Calu3 (cell line): ENCODE measurements at regions not wholly inside any gene's neighbourhood (a gene's known extent, or its start where the extent isn't known, plus 50 kb on each side); places are given as distances from the start of the nearest gene placed in this dataset.

ENCODE experiments used
- BruUV-seq: library from RNA; stranded (reverse); fragments of 400-500 nt; replicated peaks from 2 replicates; lab custom pipeline; 2021; lab: Mats Ljungman, UMichigan
- CTCF ChIA-PET: fragments of 300-600 bp; sonication (Branson Sonifier 250); formaldehyde crosslinking; loops from one replicate; lab custom pipeline; 2022; ENCODE audit warnings: antibody characterized with exemption; lab: Charles Lee
- DNase-seq: peaks from one replicate; pipeline ENCODE4 v3.0.0; 2022
- H3K27ac Mint-ChIP-seq: one replicate; pipeline ENCODE4 v1.8.0; 2022; ENCODE audit warnings: mixed read lengths; ENCODE audit not compliant: unreplicated experiment
- H3K27me3 Mint-ChIP-seq: one replicate; pipeline ENCODE4 v1.8.0; 2022; ENCODE audit warnings: mixed read lengths; ENCODE audit not compliant: unreplicated experiment
- H3K36me3 Mint-ChIP-seq: one replicate; pipeline ENCODE4 v1.8.0; 2022; ENCODE audit warnings: mild to moderate bottlenecking, moderate library complexity, mixed read lengths; ENCODE audit not compliant: insufficient read depth, unreplicated experiment
- H3K4me1 Mint-ChIP-seq: one replicate; pipeline ENCODE4 v1.8.0; 2022; ENCODE audit warnings: mild to moderate bottlenecking, low read depth, mixed read lengths; ENCODE audit not compliant: unreplicated experiment
- H3K4me3 Mint-ChIP-seq: one replicate; pipeline ENCODE4 v1.8.0; 2022; ENCODE audit warnings: mild to moderate bottlenecking, low read depth, moderate library complexity, mixed read lengths; ENCODE audit not compliant: unreplicated experiment
- H3K9me3 Mint-ChIP-seq: one replicate; pipeline ENCODE4 v1.8.0; 2022; ENCODE audit warnings: low read depth, mixed read lengths; ENCODE audit not compliant: unreplicated experiment
- CTCF ChIP-seq: fragments of 200-600 bp; IDR thresholded peaks from one replicate; pipeline ENCODE4 v1.8.0; 2022; ENCODE audit warnings: antibody characterized with exemption; ENCODE audit not compliant: unreplicated experiment
- intact Hi-C: fragments of 100-400 bp; cut with micrococcal nuclease; formaldehyde crosslinking; loops from one replicate; pipeline ENCODE4 v1.10.0; 2022; ENCODE audit not compliant: unreplicated experiment

DNA sequence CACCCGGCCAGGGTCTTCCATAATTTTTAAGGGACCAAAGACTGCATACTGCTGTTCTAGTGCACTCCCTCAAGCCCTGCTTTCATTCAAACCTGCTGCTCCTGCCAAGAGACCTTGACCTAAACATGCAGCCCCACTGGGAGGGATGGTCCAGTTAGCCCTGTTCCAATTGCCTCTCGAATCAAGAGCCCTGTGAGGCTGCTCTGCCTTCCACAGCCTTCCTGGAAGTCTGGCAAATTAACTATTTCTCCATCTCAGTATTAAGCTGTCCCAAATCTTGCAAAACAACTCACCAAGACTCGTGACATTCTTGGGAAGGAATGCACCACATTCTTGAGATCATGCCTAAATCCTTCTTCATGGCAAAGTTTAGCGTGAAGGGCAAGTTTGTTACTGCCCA, 231.3 kb downstream of the C1orf94 start:
- CTCF ChIA-PET = no interaction called here
- intact Hi-C loops = no loop called here
- Mint-ChIP-seq H3K36me3 (no peaks in the 10 kb centered on the region), H3K4me1 (no peaks in the 10 kb centered on the region), H3K27me3 (peaks cover 22% of the 10 kb centered on the region), H3K9me3 (peaks cover 14% of the 10 kb centered on the region), H3K4me3 (no peak overlapping the region), H3K27ac (no peak overlapping the region)
- no TSS peak for BruUV-seq
- no peak for TF ChIP-seq CTCF
- no peak for DNase-seq

DNA sequence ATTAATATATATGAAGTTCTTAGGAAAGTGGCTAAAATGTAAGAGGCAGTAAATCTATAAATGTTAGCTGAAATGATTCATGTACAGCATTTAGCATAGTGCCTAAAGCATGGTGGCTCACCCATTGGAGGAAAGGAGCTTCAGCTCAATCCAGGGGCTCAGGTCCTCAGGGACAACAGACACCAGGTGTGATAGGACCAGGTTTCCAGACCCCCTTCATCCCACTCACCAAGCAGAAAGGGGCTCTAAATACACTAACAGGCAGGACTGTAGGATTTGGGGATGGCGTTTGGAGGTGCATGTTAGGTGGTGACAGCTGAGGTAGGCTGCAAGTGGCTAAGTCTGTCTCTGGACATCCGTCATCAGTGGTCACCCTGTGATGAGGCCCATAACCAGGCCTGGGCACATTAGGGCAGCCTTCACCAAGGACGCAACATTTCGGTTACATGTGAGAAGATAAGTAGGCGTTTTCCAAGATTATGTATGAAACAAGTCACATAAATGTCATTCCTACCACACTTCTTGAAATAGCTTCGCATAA, 233.1 kb downstream of the C1orf94 start:
- Mint-ChIP-seq H3K4me1 (no peaks in the 10 kb centered on the region), H3K4me3 (no peak overlapping the region), H3K27me3 (peaks cover 22% of the 10 kb centered on the region), H3K27ac (no peak overlapping the region), H3K9me3 (peaks cover 9% of the 10 kb centered on the region), H3K36me3 (no peaks in the 10 kb centered on the region)
- CTCF ChIA-PET = no interaction called here
- BruUV-seq = no TSS peak
- intact Hi-C loops = no loop called here
- no peak for DNase-seq
- no peak for TF ChIP-seq CTCF

GRCh38 chr1:34412598-34413370, 236.1 kb downstream of the C1orf94 start:
- H3K36me3 Mint-ChIP-seq = no peaks in the 10 kb centered on the region
- no peak overlapping the region for H3K27ac Mint-ChIP-seq
- no peak for TF ChIP-seq CTCF
- H3K27me3 Mint-ChIP-seq = peaks cover 52% of the 10 kb centered on the region
- no peak overlapping the region for H3K4me3 Mint-ChIP-seq
- DNase-seq = no peak
- peaks cover 6% of the 10 kb centered on the region for H3K9me3 Mint-ChIP-seq
- BruUV-seq = no TSS peak
- CTCF ChIA-PET = no interaction called here
- intact Hi-C loops = no loop called here
- H3K4me1 Mint-ChIP-seq = no peaks in the 10 kb centered on the region

DNA sequence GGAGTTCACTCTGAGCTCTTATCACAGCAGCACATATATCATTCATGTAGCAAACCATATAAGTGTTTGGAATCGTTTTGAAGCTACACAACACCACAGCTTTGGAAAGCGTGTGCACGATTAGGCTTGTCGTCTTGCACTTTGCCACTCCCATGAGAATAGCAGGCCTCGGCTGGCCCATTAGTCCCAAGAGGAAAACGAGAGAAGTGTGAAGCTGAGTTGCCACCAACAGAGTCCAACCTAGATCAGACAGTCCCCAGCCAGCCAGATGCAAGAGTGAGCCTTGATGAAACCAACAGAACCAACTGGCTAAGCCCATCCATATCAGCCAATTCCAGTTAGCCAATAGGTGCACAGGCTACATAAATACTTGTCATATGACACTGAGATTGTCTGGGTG, 238.4 kb downstream of the C1orf94 start:
- no TSS peak for BruUV-seq
- peaks cover 2% of the 10 kb centered on the region for H3K9me3 Mint-ChIP-seq
- TF ChIP-seq CTCF = no peak
- peaks cover 63% of the 10 kb centered on the region for H3K27me3 Mint-ChIP-seq
- intact Hi-C loops = no loop called here
- H3K36me3 Mint-ChIP-seq = no peaks in the 10 kb centered on the region
- no peak for DNase-seq
- H3K4me1 Mint-ChIP-seq = no peaks in the 10 kb centered on the region
- no peak overlapping the region for H3K27ac Mint-ChIP-seq
- no peak overlapping the region for H3K4me3 Mint-ChIP-seq
- CTCF ChIA-PET = no interaction called here
